HG03565 (cell line): ENCODE measurements at regions not wholly inside any gene's neighbourhood (a gene's known extent, or its start where the extent isn't known, plus 50 kb on each side); places are given as distances from the start of the nearest gene placed in this dataset.
"Not testable (repeated sequence)": the region's sequence is repeated elsewhere in the genome, so short reads cannot be mapped to it uniquely, and the experiment has no call there.

Experiments
- ATAC-seq: cut with Tn5 transposase; IDR thresholded peaks from one replicate; pipeline ENCODE4 v1.9.1; 2021; ENCODE audit warnings: mild to moderate bottlenecking, moderate library complexity; ENCODE audit not compliant: unreplicated experiment

DNA sequence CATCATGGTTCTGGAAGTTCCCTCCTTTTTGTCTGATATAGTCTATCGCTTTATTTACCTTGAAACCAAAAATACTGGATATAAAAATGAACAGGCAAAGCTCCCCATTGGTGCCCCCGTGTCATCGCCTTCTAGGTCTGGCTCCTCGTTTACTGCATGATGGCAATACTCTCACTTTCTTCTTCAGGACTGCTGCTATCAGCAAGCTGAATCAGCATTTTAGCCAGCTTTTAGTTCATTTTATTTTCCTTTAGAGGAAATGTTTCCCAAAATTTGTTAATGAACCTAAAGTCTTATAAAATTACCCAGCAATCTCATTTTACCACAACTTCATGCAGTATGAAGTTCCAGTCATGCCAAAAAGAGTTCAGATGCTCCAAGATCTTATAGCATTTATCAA is 80.5 kb downstream of the ZIC3 start:
- no peak for ATAC-seq

DNA sequence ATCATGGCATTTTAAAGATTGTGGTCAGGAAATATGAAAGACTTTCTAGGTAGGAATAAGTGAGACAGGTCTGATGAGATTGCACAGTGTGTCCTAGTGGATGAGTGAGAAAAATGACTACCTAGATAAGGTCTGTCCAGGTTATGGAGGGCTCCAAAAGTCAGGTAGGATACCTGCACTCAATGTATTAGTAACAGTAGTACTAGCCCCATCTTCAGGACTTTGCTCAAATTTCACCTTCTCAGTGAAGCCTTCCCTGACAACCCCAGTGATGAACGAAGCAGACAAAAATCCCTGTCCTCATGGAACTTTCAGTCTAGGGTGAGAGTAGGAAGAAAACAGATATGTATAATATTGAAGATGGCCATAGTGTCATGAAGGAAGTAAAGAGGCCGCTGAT is 85.7 kb downstream of the ZIC3 start:
- ATAC-seq = no peak

DNA sequence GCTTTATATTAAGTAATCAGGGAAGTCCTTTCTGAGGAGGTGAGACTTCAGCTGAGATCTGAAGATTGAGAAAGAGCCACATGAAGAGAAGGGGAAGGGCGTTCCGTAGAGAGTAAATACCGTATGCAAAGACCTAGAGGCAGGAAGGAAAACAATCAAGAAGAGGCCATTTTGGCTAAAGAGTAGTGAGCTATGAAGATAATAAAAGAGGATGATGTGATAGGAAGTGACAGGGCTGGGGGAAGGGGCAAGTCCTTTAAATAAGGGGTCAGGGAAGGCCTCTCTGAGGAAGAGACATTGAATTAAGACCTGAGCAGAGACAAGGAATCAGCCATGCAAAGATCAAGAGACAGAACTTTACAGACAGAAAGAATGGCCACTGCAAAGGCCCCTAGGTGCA is 86.2 kb downstream of the ZIC3 start:
- ATAC-seq = no peak

DNA sequence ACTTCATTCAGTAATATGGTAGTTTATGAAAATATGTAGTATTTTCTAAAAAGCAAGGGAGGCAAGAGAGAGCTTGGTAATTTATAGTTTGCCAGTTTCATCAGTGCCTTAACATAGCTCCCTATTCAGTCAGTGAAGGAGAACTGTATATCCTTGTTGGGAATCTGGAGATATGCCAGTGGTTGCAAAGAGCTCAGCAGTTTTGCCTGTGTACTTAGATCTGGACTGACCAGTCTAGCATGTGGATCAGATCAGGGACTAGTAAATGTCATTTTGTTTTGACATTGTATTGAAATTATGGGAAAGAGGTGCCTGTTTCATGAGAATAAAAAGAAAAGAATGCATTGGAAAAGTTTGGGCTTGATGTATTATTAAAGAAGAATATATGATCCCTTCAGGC is 88.6 kb downstream of the ZIC3 start:
- ATAC-seq = no peak

DNA sequence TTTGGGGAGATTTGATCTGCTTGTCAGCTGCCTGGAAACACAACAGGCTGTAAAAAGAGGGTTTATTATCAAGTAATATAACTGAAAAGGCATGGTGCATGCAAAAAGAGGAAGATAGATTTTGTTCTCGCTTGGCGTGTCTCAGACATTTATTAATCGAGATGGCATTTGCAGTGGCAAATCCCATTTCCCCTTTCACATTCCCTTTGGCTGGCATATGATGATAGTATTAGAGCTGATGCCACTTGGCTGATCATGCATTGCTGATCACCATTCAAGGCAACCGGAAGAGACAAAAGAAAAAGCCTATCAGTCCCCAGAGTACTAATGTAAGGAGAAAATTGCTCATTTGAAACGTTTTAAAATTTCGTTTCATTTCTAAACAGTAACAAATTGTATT is 101.8 kb downstream of the ZIC3 start:
- no peak for ATAC-seq

DNA sequence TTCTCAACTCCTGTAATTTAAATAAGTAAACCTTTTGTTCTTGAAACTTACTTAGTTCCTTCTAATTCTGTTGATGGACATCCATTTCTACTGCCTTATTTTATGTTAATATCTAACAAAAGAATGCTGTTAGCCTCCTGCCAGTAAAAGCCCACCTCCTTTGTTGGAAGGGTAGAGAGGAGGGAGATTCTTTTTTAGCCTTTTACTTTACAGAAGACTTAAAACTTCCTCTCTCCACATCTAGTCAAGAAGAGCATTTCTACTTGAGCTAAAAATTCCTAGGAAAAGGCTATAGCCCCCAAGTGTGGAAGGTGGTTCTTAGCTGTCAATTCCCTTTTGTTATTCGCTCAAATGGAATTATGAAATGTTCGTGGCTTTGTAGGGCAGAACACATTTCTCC is 118.7 kb downstream of the ZIC3 start:
- ATAC-seq = no peak

DNA sequence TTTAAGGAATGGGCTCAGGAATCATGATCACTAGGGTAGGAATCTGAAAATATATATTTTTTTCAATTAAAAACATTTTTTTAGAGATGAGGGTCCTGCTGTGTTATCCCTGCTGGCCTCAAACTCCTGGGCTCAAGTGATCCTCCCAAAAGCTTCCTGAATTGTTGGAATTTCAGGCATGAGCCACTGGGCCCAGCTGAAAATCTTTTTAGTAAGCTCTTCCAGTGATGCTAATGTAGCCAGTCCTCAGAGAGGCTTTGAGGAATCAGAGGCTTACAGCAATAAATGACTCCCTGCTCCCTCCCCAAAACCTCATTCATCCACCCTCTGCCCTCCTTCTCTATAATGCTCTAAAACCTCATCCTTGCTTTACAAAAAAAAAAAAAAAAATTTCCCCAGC is 129.5 kb downstream of the ZIC3 start:
- ATAC-seq = no peak

DNA sequence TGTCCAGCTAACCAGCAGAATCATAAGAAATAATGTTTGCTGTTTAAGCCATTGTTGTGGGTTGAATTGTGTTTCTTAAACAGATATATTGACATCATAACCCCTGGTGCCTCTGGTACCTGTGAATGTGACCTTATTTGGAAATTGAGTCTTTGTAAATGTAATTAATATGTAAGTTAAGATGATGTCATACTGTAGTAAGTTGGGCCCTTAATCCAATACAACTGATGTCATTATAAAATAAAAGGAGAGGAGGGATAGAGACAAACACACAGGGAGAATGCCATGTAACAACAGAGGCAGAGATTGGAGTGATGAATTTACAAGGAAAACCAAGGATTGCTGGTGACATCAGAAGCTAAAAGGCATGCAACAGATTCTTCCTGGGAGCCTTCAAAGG is 141.4 kb downstream of the ZIC3 start:
- no peak for ATAC-seq

DNA sequence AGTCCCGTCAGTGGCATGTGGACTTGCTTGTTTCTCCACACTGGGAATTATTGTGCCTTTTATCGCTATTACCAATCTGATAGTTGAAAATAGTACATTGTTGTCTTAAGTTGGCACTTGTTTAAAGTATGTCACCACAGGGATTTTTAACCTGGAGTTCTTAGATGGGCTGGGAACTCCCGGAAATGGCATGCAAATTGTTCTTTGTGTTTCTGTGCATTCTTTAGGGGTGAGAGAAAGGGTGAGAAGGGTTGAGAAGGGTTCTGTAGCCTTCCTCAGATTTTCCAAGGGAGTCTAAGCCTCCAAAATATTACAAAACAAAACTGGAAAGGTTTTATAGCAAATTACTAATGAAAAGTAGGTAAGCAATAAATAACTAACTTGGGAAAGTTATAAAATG is 176.9 kb downstream of the ZIC3 start:
- no peak for ATAC-seq

DNA sequence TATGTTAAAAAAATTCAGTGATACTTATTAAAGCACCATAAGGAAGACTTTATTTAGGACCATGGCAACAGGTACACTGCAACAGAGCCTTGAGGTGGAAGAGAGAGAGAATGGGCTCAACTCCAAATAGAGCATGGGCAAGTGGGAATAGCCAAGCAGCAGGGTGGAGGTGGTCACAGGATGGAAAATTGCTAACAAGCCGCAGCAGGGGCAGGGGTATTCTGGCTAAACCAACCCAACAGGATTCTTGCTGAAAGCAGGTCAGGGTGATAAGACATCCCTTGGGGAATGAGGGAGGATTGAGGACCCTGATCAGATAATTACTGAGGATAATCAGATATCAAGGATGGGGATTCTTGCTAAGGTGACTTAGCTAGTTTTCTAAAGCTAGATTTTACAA is 177.5 kb downstream of the ZIC3 start:
- ATAC-seq = no peak

DNA sequence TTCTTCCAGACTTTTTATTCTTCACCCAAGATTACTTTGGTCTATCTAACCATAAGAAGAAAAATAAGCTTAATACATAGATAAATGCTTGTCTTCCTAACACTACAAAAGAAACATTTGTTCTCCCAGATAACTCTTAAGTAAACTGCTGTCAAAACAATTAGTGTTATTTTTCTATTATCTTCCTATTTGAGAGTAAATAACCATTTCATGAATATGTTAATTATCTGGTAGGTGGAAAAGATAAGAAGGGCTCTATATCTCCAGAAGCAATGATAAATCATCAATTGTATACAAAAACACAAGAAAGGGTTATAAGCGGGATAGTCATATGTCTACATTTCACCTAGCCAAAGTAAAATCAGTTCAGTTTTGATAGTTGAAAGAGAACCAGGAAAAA is 180.4 kb downstream of the ZIC3 start:
- no peak for ATAC-seq

DNA sequence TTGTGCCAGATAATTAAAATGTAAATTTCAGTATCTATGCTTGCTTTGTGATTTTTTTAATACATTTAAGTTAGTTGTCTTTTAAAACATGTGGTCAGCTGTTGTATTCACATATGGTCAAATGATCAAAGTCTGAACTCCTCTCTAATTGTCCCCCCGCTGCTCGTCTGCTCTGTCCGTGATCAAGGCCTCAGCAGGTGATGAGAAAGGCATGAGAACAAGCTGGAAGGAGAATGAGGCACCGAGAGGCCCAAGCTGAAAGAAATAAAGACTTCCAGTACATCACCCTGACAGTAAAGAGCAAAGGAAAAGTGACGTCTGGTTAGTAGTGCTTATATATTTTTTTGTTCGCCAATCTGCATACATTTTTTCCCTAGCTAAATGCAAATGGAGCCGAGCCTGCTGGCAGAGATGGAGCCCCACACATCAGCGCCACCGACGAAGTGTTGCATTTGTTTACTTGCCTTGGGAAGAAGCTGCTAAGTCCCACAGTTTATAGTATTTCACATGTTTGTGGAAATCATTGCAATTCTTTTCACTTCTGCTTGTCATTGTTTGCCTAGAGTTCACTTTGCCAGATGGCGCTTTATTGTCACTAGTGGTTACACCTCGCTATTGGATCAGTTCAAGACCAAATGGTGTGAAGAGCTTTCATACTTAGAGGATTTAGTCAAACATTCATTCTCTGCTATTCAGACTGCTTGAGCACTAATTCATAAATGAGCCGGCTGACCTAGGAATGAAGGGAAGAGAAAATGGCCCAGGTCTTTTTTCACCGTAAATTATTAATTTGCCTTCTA is 181.5 kb downstream of the ZIC3 start:
- ATAC-seq = no peak

DNA sequence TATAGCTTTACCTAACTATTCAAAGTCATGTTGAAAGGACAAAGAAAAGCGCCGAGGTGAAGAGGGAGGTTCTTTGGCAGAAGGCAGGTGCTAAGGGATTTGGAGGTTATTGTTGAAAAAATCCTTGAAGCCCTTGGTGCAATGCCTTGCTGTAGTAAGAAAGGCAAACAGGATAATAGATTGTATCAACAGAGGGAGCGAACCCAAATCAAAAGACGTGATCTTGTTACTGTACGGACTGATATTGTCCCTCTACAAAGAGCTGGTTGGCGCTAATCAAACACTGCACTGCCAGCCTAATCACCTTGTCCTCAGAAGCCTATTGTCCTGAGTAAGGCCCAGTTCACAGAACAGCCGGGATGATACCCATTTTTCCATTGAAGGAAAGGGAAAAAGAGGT is 182.9 kb downstream of the ZIC3 start:
- ATAC-seq = no peak

DNA sequence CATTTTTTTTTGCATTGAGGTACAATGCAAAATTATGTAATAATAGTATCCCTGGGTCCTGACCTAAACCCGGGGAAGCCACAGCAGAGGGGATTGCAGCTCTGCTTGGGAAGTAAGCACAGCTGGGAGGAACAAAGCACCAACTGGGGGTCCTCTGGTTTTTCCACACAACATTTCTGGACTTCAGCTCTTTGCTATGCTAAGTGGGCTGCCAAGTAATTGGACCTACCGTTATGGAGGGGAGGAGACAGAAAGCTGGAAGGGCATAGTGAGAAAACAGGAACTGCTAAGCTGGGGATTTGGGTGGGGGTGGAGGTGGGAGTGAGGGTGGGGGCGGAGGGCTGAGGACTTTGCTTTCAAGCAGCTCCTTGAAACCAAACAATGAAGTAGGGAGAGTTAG is 183.3 kb downstream of the ZIC3 start:
- no peak for ATAC-seq

DNA sequence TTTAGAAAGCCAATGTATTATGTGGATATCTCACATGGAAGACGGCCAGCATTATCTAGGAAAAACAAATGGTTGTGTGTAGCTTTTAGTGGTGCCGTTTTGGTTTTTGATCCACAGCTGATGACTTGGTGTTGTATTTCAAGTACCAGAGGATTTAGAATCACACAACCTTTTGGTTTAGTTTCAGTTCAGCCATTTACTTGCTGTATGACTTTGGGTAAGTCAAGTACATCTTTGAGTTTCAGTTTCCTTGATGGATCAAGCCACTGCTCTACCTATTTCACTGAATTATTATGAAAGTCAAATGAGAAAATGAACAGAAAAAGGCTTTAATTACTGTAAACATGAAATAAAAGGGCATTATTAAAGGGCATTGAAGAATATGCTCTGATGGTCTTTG is 205.6 kb downstream of the ZIC3 start:
- ATAC-seq = no peak

DNA sequence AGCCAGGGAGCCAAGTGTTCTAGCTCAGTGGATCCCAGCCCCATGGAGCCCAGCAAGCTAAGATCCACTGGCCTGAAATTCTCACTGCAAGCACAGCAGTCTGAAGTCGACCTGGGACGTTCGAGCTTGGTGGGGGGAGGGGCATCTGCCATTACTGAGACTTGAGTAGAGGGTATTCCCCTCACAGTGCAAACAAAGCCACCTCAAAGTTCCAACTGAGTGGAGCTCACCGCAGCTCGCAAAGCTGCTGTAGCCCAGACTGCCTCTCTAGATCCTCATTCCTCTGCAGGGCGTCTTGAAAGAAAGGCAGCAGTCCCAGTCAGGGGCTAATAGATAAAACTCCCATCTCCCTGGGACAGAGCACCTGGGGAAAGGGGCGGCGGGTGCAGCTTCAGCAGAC is 226.3 kb downstream of the ZIC3 start:
- no peak for ATAC-seq

DNA sequence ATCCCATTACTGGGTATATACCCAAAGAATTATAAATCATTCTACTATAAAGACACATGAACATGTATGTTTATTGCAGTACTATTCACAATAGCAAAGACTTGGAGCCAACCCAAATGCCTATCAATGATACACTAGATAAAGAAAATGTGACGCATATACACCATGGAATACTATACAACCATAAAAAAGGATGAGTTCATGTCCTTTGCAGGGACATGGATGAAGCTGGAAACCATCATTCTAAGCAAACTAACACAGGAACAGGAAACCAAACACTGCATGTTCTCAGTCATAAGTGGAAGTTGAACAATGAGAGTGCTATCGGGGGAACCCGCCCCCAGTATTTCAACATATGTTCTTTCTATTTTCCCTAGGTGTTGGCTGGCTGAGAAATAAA is 232.0 kb downstream of the ZIC3 start:
- ATAC-seq = not testable (repeated sequence)

DNA sequence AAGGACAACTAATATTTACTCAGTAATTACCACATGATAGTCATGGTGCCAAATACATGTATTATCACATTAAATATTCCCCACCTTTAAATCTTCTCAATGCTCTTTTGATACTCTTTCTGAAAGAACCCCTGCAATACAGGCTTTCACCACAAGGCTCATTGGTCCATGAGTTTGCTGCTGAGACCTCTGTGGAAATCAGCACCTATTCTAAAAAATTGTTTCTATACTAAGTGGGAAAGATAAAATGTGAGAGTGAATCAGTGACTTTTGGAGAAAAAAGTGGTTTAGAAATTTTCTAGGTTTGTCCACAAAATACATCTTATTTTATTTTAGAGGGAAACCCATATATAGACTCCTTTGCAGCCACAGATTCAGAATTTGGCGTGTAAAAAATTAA is 257.3 kb downstream of the ZIC3 start:
- ATAC-seq = no peak

DNA sequence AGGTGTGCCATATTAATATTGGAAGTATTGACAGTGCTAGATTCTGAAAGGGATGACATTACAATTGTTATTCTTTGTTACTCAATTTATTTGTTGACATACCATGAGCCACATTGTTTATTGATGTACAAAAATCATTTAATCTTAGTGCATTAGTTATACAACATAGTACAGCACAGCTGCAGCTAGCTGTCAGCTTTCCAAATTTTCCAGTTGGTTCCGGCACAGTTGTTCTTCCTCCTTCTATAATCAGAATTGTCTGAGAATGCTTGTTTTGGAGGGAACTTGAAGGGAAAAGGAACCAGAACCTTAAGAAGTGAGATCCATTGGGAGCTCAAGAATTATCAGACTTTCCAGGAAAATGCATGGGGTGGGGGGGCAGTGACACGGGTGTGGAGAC is 281.4 kb downstream of the ZIC3 start:
- no peak for ATAC-seq

DNA sequence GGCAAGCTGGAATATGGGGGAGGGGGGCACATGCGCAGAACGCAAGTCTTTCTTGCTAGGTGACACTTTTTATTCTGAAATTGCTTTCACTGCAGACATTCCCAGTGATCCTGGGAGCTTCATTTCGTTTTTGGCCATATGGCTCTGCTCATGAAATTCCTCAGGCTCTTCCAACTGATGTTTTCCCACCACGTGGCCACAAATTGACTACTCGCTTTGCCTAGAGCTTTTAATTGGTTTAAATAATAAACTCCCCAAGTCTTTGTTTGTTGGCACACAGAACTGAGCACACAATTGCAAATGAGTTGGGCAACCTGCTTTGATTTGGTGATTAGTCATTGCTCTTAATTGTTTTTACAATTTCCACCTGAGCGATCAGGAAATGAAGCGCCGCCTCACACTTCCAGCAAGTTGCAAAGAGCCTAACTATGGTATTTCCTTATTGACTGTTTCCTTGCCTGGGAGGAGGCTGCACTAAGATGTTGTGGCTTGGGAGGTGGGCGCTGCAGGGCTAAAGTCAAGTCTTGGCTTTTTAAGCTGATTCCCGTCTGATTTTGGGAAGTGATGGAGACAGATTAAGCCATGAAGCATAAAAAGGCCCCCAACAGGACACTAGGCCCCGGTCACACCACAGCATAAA is 282.5 kb downstream of the ZIC3 start:
- no peak for ATAC-seq

DNA sequence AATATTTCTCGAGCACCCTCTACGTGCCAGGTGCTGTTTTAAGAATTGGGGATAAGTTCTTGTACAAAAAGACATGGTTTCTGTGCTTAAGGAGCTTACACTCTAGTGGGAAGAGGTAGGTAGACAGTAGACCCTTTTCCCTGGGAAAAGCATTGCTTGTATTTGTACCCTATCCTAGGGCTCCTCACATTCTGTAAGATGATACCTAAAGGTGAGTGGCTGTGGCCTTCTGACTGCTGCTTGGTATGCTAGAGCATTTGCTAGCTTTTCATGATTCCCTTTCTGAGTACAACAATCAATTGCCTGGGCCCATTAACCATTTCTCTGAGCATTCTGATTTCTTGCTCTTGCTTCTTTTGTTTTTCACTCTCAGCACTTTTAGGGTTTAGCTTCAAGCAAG is 286.6 kb downstream of the ZIC3 start:
- ATAC-seq = no peak

DNA sequence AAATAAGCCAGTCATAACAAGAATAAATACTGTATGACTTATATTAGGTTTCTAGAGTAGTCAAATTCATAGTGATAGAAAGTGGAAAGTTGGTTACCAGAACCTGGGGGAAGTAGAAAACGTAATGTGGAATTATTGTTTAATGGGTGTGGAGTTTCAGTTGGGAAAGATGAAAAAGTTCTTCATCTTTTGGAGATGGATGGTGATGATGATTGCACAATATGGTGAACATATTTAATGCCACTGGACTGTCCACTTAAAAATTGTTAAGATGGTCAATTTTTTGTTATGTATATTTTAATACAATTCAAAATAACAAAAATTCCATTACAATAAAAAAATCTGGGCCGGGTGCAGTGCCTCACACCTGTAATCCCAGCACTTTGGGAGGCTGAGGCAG is 289.6 kb downstream of the ZIC3 start:
- no peak for ATAC-seq

DNA sequence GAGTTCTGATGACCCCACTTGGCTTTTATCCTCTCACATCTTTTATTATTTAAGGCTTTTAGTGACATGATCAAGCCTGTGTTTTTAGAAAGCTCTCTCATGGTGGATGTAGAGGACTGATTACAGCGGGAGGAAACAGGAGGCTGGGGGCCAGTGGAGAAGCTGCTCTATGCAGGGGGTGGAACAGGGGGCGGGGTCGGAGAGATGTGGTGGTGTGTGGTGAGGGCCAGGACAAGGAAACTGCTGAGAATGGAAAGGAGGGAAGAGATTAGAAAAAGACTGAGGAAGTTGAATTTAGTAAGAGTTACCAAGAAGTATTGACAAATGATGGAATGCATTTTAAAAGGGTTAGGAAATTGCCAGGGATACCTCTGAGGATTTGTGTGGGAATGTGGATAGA is 292.2 kb downstream of the ZIC3 start:
- ATAC-seq = no peak
